Activated CD4-positive, alpha-beta T cell treated with anti-CD3 and anti-CD28 coated beads, Interleukin-2, Interleukin-4, amounts not matched to agents 100 ng/mL and 50 ng/mL, durations not matched to agents 16 hours and 8 hours (primary cell): ENCODE measurements at regions not wholly inside any gene's neighbourhood (a gene's known extent, or its start where the extent isn't known, plus 50 kb on each side); places are given as distances from the start of the nearest gene placed in this dataset.
"Not testable (repeated sequence)": the region's sequence is repeated elsewhere in the genome, so short reads cannot be mapped to it uniquely, and the experiment has no call there.

ENCODE experiments used
- DNase-seq: peaks from one replicate; pipeline ENCODE4 v3.0.0-alpha.2; 2020; ENCODE audit warnings: low spot score

DNA sequence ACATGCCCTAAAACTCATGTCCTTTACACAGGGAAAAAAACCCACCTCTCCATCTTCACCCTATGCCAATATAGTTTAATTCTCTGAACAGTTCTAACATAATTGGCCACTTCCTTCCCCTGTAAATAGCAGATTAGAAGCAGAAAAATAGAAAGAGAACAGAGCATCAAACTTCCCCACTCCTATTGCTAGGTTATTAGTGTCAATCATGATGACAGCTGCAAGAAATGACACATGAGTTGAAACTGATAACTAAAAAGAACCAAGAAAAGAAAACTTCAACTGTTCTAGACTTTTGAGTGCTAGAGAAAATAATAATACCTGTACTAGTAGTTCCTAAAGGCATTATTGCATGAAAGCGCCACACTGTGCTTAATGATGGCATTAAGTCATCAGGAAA, 284.5 kb upstream of the TRPC5 start:
- no peak for DNase-seq

DNA sequence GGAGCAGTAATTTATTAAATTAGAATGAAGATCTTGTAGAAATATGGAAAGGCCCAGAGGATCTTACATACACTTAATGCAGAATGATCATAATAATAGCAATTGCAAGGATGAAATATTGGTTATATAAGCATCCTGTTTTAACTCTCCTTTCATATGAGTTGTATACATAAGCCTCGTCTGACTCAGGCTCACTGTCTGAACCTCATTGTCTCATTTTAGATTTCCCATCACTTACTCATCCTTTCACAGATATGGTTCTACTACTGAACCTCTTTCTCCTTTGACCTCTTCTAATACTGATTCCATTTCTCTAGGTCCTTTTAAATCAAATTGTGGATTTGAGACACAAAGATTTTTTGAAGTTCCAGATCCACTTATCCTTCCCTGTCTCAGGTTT, 277.3 kb upstream of the TRPC5 start:
- no peak for DNase-seq

DNA sequence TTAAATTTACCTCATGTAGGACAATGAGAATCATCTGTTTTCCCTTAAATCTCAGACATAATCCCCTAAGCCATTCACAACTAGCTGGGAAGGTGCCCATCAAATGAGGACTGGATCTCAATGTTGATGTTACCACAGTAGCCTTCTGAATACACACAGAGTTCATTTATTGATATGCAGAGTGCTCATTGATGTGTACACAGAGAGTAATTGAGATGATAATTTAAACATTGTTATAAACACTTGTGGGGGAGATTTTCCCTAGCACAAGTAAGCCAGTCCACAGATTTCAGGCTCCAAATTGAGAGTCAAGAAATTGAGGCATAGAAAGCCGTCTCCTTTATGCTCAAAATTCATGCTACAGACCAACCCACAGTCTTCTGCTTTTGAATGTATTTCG, 273.4 kb upstream of the TRPC5 start:
- no peak for DNase-seq

DNA sequence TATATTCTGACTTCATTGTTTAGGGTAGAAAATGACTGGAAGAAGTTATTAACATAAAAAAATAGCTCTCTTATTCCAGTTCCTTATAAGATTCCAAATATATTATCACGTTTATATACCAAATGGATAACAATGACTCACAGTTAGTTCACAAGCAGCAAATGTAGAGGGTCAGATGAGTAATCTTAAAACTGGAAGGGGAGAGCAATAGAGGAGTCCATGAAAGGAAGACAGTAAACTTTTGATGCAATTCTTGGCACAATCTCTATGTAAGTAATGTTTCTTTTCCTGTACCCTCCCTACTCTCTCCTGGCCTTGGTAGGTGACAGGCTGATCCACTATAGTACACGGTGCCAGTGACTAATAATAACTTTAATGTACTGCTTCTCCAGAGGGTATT, 259.0 kb upstream of the TRPC5 start:
- DNase-seq: no peak

DNA sequence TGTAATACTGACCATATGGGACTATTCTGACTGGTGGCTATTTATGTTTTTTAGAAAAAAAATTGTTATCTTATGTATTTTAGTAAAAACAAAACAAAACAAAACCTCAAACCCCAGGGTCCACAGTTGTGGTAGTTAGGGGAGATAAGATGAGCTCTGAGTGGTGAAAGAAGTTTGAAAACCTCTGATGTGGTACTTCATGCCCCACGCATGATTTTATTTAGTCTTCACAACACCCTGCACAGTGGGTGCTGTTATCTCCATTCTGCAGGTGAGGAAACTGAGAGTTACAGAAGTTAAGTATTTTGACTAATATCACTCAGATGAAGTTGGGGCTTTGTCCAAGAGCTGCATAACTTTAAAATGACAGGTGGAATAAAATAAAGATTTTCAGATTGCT, 230.6 kb upstream of the TRPC5 start:
- no peak for DNase-seq

DNA sequence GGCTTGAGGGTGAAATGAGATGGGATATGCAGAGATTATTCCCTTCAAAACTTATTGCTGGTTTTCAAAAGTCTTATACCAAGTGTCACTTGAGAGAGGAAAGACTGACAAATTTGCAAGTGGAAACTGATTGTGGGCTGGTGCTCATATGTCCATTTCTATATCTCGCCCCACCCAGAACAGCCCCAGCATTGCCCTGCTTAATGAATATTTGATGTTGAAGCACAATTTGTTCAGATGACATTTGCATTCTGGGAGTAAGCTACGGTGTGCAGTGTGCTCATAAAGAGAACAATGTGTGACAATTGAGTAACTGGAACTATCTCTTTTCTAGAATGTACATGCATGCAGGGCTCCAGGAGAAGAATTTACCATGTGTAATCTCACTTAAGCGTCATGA, 223.5 kb upstream of the TRPC5 start:
- DNase-seq: no peak

DNA sequence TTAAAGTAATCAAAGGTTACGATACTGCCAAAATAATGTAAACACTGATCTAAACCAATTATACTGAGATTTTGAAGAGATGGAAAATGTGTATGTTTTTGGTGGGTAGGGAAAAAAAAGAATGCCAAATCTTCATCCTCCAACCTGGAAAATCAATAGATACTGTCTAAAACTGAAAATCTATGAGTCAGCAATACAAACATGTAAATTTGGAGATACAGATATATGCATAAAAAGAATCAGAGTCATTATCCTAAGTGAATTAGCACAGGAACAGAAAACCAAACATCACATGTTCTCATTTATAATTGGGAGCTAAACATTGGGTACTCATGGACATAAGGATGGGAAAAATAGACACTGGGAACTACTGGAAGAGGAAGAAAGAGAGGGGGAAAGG, 197.4 kb upstream of the TRPC5 start:
- DNase-seq: no peak

DNA sequence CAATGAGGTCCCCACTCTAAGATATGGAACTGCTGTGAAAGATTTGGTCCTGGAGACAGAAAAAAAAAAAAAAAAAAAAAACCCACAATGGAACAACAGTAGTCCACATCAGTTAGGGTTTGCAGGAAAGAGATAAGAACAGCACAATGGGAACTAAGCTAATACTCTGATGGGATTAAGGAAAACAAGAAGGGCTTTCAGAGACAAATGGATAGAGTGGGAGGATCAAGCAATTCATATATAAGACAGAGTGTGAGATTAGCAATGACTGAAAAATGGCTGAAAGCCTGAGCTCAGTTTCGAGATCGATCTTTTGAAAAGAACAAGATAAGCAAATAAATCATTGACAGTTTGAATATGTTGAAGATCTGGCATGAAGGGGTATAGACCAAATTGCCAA, 188.4 kb upstream of the TRPC5 start:
- DNase-seq: no peak

DNA sequence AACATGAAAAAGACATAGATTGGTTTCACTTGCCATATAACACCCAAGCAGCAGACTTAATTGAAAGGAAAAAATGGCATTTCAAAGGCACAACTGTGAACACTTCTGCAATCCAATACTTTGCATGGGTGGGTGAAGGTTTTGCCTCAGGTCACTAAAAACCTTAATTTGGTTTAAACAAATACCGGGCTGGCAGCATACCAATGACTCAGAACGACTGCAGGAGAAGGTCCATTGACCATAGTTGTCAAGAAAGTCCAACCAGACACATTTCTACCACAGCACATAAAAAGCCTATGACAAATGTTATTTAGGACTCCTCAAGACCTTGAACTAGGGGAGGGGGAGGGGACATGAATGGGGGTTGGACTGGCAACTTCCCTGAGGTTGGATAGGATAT, 183.6 kb upstream of the TRPC5 start:
- DNase-seq: no peak

DNA sequence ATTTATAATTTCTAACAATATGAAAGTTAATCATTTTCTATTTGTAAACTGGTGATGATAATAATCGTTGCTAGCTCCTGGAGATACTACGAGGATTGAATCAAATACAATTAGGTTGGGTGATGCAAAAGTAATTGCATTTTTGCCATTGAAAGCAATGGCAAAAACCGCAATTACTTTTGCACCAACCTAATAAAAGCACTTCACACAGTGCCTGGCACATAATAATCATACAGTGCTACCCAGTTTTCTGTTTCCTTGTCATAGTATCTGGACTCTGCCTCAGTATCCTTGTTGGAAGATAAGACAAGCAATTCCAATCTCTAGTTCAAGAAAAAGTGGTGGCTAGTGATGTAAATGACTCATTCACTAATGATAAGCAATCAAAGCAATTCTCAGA, 176.8 kb upstream of the TRPC5 start:
- DNase-seq: no peak

DNA sequence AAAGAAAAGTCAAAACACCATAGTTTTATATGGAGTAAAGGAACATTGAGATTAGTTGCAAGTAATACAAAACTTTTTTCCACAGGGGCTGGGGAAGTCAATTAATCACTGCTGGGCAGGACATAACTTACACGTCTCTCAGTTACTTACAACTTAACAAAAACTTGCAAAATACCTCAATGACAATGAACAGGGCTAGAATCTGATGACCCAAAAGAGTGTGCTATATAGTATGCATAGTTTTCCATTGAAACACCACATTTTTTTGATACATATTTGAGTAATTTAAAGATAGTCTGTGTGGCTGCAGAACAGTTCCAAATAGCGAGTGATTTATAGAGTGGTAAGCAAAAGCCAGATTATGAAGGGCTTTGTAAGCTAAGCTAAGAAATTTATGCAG, 172.3 kb upstream of the TRPC5 start:
- no peak for DNase-seq

DNA sequence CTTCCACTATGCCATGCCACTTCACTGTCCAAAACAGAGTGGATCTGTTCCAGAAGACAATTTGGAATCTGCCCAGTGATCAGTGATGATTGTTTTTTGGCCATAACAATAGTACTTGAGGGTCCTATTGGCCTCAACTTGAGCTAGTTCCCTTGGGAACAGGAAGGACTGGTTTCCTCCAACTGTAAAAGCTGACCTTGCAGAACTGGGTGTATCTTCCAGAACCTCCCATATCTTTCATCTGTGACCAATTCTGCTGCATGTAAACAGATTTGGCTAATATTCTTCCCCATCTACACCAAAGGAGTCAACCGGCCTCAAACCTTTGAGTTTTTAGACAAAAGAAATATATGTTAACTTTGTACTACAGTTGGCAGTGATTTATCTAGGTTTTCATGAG, 165.1 kb upstream of the TRPC5 start:
- DNase-seq: no peak

DNA sequence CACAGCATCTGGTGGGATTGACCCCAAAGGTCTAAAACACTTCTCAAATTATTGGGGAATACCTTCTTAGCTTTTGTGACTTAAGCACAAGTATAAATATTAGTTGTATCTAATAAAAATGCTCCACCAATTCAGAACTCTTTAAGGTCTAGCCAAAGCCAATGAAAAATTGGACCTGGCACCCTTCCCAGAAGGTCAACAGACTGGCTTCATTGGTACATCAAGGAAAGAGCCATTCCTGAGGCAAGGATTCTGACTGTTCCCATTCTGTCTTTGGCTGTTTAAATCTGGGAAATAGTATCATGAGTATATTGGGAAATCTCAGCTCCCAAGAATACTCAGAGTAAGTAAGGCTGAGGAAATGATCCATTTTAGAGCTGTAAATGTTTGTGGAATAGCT, 153.0 kb upstream of the TRPC5 start:
- DNase-seq: no peak

DNA sequence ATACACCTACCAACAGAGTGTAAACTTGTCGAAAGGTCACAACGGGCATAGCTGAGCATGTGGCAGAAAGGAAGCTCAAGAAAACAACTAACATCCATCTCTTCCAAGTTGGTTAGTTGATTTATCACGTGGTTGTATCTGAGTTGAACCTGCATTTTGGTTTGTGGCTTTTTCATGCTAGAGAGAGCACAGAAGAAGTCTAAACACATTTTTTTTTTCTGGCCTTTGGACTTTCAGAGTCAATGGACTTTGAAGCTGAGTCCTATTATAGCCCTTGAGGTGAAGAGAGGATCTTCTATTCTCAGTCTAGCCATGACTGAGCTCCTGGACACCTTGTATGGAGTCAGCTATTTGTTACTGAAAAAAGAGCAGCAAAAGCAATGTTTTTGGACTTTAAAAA, 150.6 kb upstream of the TRPC5 start:
- no peak for DNase-seq

DNA sequence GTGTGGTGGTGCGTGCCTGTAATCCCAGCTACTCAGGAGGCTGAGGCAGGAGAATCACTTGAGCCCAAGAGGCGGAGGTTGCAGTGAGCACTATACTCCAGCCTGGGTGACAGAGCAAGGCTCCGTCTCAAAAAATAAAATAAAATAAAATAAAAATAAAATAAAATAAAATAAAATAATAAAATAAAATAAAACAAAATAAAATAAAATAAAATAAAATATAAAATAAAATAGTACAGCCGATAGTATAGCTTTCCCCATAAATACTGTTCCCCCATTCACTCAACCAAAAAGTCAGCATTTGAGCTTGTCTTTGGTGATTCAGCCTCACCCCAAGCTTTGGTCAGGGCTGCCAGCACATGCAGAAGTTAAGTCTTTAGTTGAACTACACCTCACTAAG, 144.2 kb upstream of the TRPC5 start:
- DNase-seq: not testable (repeated sequence)

DNA sequence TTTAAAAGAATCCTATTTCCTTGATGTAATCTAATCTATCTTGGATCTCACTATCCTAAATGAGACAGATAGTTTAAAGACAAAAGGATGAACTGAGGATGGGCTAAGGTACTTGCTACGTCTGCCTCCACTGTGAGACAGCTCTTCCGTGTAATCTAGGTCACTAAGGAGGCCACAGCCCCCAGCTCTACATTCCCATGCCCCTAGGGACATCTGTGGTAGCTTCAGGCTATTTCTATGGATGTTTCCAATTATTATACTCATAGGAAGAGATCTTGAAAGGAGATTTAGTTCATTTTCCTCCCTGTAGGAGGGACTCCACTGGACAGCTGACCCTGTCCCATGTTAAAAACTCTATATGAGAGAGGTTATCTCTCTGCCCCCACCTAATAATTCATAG, 140.8 kb upstream of the TRPC5 start:
- no peak for DNase-seq

DNA sequence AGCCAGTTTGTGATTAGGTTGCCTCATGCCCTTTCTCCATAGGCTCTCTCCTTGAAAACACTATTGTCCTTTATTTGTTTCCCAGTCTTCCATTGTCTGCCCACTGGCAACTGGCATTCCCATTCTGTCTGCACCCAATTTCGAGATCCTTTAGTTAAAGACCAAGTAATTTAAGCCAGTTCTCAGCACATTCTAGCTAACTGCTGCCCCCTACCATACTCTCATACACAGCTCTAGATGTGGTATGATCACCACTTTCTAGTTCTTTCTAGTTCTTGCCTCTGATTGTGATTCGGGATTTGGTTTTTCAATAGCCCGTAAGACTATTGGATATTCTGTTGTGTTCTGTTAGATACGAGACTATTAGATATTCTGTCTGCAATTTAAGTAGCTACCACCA, 135.8 kb upstream of the TRPC5 start:
- no peak for DNase-seq

DNA sequence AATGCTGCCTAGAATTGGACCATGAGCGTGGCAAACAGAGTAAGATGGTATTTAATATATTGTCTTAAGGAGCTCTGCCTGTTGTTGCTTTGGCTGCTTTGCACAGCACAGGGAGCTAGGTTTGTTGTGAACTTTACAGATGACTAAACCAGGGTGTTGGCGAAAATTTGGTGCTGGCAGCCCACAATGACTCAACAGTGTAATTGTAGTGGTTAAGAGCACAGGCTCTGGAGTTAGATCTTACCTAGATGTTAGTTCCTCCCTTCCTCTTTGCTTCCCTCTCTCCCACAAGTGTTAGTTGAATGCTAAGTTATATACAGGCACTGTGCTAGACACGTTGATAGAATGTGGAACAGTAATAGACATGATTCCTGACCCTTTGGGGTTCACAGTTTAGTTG, 128.9 kb upstream of the TRPC5 start:
- DNase-seq: peak; percentile 64

DNA sequence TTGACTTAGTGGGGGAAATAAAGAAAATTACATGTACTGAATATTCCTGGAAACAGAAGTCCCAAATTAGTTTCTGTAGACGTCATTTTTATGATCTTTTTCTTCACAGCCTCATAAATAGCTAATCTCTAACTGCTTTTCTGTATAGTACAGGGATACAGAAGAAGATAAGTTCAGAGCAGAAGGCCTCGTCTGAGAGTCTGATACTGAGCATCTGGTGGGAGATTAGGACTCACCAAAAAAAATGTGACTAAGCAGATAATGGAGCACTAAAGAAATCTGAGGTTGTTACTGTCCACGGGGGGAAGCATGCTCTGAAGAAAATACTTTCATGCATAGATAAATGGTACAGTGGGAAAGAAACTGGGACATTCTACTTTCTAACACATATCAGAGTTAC, 115.3 kb upstream of the TRPC5 start:
- DNase-seq: no peak

DNA sequence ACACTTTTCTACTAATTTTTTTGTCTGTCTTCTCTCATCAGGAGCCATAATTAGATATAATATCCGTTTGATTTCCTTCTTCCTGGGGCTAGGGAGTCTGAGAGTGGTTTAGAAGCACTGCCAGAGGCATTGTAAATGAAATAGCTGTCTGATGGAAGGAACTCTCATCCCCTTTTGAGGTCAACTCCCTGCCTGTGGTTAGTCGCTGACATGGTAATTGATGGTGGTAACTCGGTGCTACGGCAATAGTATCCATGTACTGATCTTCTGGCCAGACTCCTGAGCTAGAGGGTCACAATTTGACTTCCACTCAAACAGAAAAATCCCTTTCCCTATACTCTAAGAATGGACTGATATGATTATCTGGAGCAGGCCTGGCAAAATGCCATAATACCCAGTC, 108.1 kb upstream of the TRPC5 start:
- no peak for DNase-seq

DNA sequence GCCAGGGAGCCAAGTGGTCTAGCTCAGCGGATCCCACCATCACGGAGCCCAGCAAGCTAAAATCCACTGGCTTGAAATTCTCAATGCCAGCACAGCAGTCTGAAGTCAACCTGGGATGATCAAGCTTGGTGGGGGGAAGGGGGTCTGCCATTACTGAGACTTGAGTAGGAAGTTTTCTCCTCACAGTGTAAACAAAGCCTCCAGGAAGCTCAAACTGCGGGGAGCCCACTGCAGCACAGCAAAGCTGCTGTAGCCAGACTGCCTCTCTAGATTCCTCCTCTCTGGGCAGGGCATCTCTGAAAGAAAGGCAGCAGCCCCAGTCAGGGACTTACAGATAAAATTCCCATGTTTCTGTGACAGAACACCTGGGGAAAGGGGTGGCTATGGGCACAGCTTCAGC, 98.8 kb upstream of the TRPC5 start:
- DNase-seq: not testable (repeated sequence)

DNA sequence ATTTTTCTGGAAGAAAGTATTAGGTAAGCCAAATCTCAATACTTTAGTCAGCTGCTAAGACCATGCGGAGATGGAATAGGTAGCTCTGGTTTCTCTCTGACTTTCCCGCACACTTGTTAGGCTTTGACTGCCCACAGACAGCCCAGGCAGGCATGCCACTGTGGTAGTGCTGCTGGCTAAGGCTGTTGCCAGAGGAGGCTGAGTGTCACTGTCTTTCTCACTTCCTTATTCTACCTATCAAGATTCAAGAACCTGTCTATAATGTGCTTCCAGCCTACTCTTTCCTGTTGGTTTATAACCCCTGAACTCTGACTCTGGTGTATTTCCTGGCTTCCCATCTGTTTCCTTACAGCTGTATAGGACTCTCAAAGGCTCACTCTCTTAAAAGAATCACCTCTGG, 81.8 kb upstream of the TRPC5 start:
- DNase-seq: no peak

DNA sequence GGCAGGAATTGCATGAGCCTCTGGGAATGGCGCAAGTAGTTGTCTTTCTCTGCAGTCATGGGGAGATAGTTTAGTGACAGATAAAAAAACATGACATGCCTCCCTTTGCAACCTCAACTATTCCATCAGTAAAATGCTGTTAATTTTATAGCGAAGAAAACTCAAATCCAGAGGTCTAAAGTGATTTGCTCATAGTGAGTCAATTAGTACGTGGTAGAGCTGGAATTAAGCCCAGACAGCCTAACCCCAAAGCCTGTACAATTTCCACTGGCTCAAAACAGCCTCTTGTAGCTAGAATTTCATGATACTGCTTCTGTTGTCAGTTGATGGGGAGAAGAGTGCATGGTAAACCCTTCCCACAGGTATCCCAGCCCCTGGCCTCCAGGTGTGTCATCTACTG, 81.3 kb upstream of the TRPC5 start:
- DNase-seq: no peak

DNA sequence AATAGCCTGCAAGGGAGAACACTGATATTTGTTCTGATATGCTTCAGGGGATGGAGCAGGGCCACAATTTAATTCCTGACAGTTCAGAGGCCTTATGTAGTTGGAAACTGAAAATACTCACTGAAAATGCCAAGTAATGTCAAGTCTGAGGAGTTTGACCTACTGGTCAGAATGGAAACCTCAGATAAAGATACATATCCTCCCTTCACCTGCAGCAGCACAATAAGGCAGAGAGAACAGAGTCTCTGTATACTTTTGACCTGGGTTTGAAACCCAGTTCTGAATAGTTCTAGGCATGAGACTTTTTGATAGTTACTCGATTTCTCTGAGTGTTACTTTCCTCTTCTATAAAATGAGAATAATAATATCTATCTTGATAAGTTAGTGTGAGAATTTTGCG, 65.8 kb upstream of the TRPC5 start:
- DNase-seq: no peak

DNA sequence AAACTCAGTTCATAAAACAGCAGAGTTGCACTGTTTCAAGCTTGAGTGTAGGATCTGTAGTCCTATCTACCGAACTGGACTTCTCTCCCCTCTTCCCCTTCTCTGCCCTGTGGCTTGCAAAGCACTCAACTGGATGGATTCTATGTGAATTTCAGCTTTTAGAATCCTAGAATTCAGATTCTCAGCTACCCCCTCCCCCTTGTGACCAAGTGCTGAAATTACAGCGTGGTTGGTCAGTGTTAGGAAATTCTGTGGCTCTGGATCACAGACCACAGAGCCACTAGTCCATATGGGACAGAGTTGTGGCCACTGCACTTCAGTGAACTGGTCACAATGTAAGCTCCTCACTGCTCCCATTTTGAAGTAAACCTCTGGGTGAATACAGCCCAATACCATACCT, 64.6 kb upstream of the TRPC5 start:
- DNase-seq: peak; percentile 1

DNA sequence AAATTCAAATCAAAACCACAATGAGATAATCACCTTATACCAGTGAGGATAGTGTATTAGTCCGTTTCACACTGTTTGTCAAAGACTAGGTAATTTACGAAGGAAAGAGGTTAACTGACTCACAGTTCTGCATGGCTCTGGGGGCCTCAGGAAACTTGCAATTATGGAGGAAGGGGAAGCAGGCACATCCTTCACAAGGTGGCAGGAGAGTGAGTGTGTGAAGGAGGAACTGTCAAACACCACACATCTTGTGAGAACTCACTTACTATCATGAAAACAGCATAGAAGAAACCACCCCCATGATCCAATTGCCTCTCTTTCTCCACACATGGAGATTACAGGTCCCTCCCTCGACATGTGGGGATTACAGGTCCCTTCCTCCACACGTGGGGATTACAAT, 54.7 kb upstream of the TRPC5 start:
- DNase-seq: no peak
